Neural cell (in vitro differentiated cells): ENCODE measurements at regions not wholly inside any gene's neighbourhood (a gene's known extent, or its start where the extent isn't known, plus 50 kb on each side); places are given as distances from the start of the nearest gene placed in this dataset.

ENCODE experiments used
- H2AFZ ChIP-seq: fragments of 200-600, 300-800 bp; sonication (generic), shearing (Covaris generic); 2 replicates; pipeline ENCODE4 v1.6.0; 2014; ENCODE audit warnings: low read depth, mild to moderate bottlenecking, antibody characterized with exemption, low read length, moderate library complexity
- H3F3A ChIP-seq: fragments of 200-600 bp; shearing (Covaris generic); 2 replicates; pipeline ENCODE4 v1.6.1; 2016; ENCODE audit warnings: mild to moderate bottlenecking, moderate library complexity, mixed read lengths, antibody characterized with exemption, low read length; ENCODE audit not compliant: insufficient read depth, poor library complexity, severe bottlenecking
- H3K27ac ChIP-seq: fragments of 200-600, 300-800 bp; sonication (generic), shearing (Covaris generic); 2 replicates; pipeline ENCODE4 v1.5.1; 2014; ENCODE audit warnings: mild to moderate bottlenecking, low read length, moderate library complexity
- H3K27me3 ChIP-seq: fragments of 300-800, 200-600 bp; sonication (generic), shearing (Covaris generic); 2 replicates; pipeline ENCODE4 v1.6.0; 2014; ENCODE audit warnings: mild to moderate bottlenecking, low read depth, low read length, moderate library complexity; ENCODE audit not compliant: insufficient read depth
- H3K36me3 ChIP-seq: fragments of 300-800, 200-600 bp; sonication (generic), shearing (Covaris generic); 2 replicates; pipeline ENCODE4 v1.5.1; 2014; ENCODE audit warnings: mild to moderate bottlenecking, antibody characterized with exemption, low read length, moderate library complexity; ENCODE audit not compliant: insufficient read depth
- H3K4me2 ChIP-seq: fragments of 300-800, 200-600 bp; sonication (generic), shearing (Covaris generic); 2 replicates; pipeline ENCODE4 v1.6.0; 2014; ENCODE audit warnings: mild to moderate bottlenecking, low read length
- H3K4me3 ChIP-seq: fragments of 300-800, 200-600 bp; sonication (generic), shearing (Covaris generic); 2 replicates; pipeline ENCODE4 v1.5.1; 2014; ENCODE audit warnings: mild to moderate bottlenecking, low read length, moderate library complexity
- H3K79me2 ChIP-seq: fragments of 200-600 bp; shearing (Covaris generic); replicated peaks from 2 replicates; pipeline ENCODE4 v1.6.0; 2014; ENCODE audit warnings: mild to moderate bottlenecking, low read length, moderate library complexity; ENCODE audit not compliant: insufficient read depth
- H3K9ac ChIP-seq: fragments of 300-800, 200-600 bp; sonication (generic), shearing (Covaris generic); 2 replicates; pipeline ENCODE4 v1.6.1; 2016; ENCODE audit warnings: mild to moderate bottlenecking, low read length, mixed read lengths
- H3K9me2 ChIP-seq: fragments of 200-600 bp; shearing (Covaris generic); 2 replicates; pipeline ENCODE4 v1.6.1; 2016; ENCODE audit warnings: mild to moderate bottlenecking, low read length, mixed read lengths; ENCODE audit not compliant: insufficient read depth
- H3K9me3 ChIP-seq: fragments of 200-600, 300-800 bp; sonication (generic), shearing (Covaris generic); 2 replicates; pipeline ENCODE4 v1.6.1; 2016; ENCODE audit warnings: mild to moderate bottlenecking, mixed run types, low read length, moderate library complexity, mixed read lengths
- H4K20me1 ChIP-seq: fragments of 200-600 bp; shearing (Covaris generic); 2 replicates; pipeline ENCODE4 v1.6.1; 2016; ENCODE audit warnings: mild to moderate bottlenecking, mixed run types; ENCODE audit not compliant: insufficient read depth
- CTCF ChIP-seq: fragments of 450-650 bp; IDR thresholded peaks from 2 replicates; pipeline ENCODE4 v1.5.1; 2014; ENCODE audit warnings: antibody characterized with exemption, mild to moderate bottlenecking, moderate library complexity; ENCODE audit not compliant: poor library complexity, severe bottlenecking
- EP300 ChIP-seq: fragments of 450-650 bp; conservative IDR thresholded peaks from 2 replicates; pipeline ENCODE4 v1.6.1; 2014; ENCODE audit warnings: antibody characterized with exemption, mild to moderate bottlenecking, moderate library complexity; ENCODE audit not compliant: poor library complexity, severe bottlenecking
- EZH2 ChIP-seq: fragments of 200-600, 300-800 bp; shearing (Covaris generic), sonication (generic); IDR thresholded peaks from 2 replicates; pipeline ENCODE4 v1.6.1; 2014; ENCODE audit warnings: antibody characterized with exemption, low read length, borderline replicate concordance, mild to moderate bottlenecking; ENCODE audit not compliant: insufficient read depth, poor library complexity, severe bottlenecking
- MXI1 ChIP-seq: fragments of 450-650 bp; conservative IDR thresholded peaks from 2 replicates; pipeline ENCODE4 v1.6.1; 2014; ENCODE audit warnings: antibody characterized with exemption, mild to moderate bottlenecking; ENCODE audit not compliant: poor library complexity, severe bottlenecking
- POLR2AphosphoS5 ChIP-seq: IDR thresholded peaks from 2 replicates; pipeline ENCODE4 v1.6.1; 2012
- RAD21 ChIP-seq: fragments of 450-650 bp; conservative IDR thresholded peaks from 2 replicates; pipeline ENCODE4 v1.6.1; 2014; ENCODE audit warnings: antibody characterized with exemption, mild to moderate bottlenecking, moderate library complexity
- SMC3 ChIP-seq: fragments of 450-650 bp; conservative IDR thresholded peaks from 2 replicates; pipeline ENCODE4 v1.6.1; 2014; ENCODE audit warnings: antibody characterized with exemption, mild to moderate bottlenecking, moderate library complexity; ENCODE audit not compliant: poor library complexity
- TAF1 ChIP-seq: IDR thresholded peaks from 2 replicates; pipeline ENCODE4 v1.6.1; 2012; ENCODE audit warnings: low read depth
- TF ChIP-seq, protein P1 (sequence below): IDR thresholded peaks from 2 replicates; pipeline ENCODE4 v1.6.1; 2012; ENCODE audit warnings: borderline replicate concordance

- H4K20me1 ChIP-seq: no peaks in the 10 kb centered on the region
- TF ChIP-seq SMC3: no peak
- no peaks in the 10 kb centered on the region for H3K79me2 ChIP-seq
- no peak overlapping the region for H2AFZ ChIP-seq
- H3K4me3 ChIP-seq: no peak overlapping the region
- H3K27me3 ChIP-seq: no peaks in the 10 kb centered on the region
- no peaks in the 10 kb centered on the region for H3K9me3 ChIP-seq
- no peaks in the 10 kb centered on the region for H3K9me2 ChIP-seq
- no peaks in the 10 kb centered on the region for H3K36me3 ChIP-seq
- H3K4me2 ChIP-seq: no peak overlapping the region
- no peak overlapping the region for H3K9ac ChIP-seq
- no peaks in the 10 kb centered on the region for H3F3A ChIP-seq
- no peak overlapping the region for H3K27ac ChIP-seq
Measured at GRCh38 chr3:152058856-152059255, 185.4 kb downstream of the SUCNR1 start.

DNA sequence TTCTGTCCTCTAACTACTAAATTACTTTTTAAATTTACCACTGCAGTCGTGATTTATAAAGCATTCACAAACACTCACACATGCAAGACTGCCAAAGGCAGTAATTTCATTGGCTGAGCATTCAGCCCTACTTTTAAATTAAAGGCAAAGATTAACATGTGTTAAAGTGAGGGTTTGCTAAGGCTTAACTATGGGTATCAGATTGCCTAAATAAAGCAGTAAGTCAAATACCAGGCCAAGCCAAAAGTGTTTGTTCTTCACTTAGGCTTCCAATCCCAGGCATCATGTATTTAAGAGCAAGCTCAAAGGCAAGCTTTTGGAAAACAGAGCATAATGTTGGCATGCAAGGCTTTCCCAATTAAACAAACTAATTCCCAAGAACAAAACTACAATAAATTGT, 187.3 kb downstream of the SUCNR1 start:
- Histone ChIP-seq H3K4me3 (no peak overlapping the region), H3K36me3 (no peaks in the 10 kb centered on the region), H3K9me2 (no peaks in the 10 kb centered on the region), H3K9me3 (no peaks in the 10 kb centered on the region), H3K4me2 (no peak overlapping the region), H2AFZ (no peak overlapping the region), H3K27me3 (no peaks in the 10 kb centered on the region), H3K79me2 (no peaks in the 10 kb centered on the region), H3K27ac (no peak overlapping the region), H3F3A (no peaks in the 10 kb centered on the region), H3K9ac (no peak overlapping the region), H4K20me1 (no peaks in the 10 kb centered on the region)
- TF ChIP-seq EZH2 (no peak), MXI1 (no peak), TAF1 (no peak), SMC3 (no peak), EP300 (no peak), RAD21 (no peak), CTCF (no peak), POLR2AphosphoS5 (no peak)
- TF ChIP-seq, protein P1, sequence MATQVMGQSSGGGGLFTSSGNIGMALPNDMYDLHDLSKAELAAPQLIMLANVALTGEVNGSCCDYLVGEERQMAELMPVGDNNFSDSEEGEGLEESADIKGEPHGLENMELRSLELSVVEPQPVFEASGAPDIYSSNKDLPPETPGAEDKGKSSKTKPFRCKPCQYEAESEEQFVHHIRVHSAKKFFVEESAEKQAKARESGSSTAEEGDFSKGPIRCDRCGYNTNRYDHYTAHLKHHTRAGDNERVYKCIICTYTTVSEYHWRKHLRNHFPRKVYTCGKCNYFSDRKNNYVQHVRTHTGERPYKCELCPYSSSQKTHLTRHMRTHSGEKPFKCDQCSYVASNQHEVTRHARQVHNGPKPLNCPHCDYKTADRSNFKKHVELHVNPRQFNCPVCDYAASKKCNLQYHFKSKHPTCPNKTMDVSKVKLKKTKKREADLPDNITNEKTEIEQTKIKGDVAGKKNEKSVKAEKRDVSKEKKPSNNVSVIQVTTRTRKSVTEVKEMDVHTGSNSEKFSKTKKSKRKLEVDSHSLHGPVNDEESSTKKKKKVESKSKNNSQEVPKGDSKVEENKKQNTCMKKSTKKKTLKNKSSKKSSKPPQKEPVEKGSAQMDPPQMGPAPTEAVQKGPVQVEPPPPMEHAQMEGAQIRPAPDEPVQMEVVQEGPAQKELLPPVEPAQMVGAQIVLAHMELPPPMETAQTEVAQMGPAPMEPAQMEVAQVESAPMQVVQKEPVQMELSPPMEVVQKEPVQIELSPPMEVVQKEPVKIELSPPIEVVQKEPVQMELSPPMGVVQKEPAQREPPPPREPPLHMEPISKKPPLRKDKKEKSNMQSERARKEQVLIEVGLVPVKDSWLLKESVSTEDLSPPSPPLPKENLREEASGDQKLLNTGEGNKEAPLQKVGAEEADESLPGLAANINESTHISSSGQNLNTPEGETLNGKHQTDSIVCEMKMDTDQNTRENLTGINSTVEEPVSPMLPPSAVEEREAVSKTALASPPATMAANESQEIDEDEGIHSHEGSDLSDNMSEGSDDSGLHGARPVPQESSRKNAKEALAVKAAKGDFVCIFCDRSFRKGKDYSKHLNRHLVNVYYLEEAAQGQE: no peak

DNA sequence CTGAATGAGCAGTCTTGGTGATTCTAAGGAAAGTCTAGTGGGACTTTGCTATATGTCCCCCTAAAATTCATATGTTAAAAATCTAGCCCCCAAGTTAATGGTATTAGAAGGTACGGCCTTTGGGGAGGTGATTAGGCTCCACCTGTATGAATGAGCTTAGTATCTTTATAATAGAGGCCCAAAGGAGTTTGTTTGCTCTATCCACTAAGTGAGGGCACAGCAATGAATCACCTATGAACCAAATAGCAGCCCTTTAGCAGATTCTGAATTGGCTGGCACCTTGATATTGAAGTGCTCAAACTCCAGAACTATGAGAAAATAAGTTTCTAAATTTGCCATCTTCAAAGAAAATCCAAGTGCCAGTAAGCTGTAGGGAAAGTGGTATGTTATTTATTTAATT, 187.9 kb downstream of the SUCNR1 start:
- Histone ChIP-seq H3K9me2 (no peaks in the 10 kb centered on the region), H3K4me3 (no peak overlapping the region), H4K20me1 (no peaks in the 10 kb centered on the region), H3K27me3 (no peaks in the 10 kb centered on the region), H3K79me2 (no peaks in the 10 kb centered on the region), H3K9me3 (no peaks in the 10 kb centered on the region), H3K4me2 (no peak overlapping the region), H3K27ac (no peak overlapping the region), H2AFZ (no peak overlapping the region), H3K9ac (no peak overlapping the region), H3K36me3 (no peaks in the 10 kb centered on the region), H3F3A (no peaks in the 10 kb centered on the region)
- TF ChIP-seq EP300: no peak
- TF ChIP-seq POLR2AphosphoS5: no peak
- no peak for TF ChIP-seq SMC3
- no peak for TF ChIP-seq TAF1
- TF ChIP-seq, protein P1: no peak
- TF ChIP-seq RAD21: no peak
- no peak for TF ChIP-seq CTCF
- no peak for TF ChIP-seq MXI1
- TF ChIP-seq EZH2: no peak
